Body of pancreas (tissue), 4 donors: ENCODE measurements at regions not wholly inside any gene's neighbourhood (a gene's known extent, or its start where the extent isn't known, plus 50 kb on each side); places are given as distances from the start of the nearest gene placed in this dataset.

Experiments
- CTCF ChIP-seq, 7 experiments: fragments of 450-650 bp in 4 of 7; fragments of 200-600 bp in 3 of 7; sonication (generic) in 3 of 7; IDR thresholded peaks; one replicate each; pipeline ENCODE4 v1.5.1; 2016 to 2019; ENCODE audit warnings: antibody characterized with exemption in 7 of 7
- POLR2A ChIP-seq, 3 donors: fragments of 450-650 bp; IDR thresholded peaks; one replicate each; pipeline ENCODE4 v1.6.1; 2016; ENCODE audit warnings: antibody characterized with exemption in 3 of 3, mild to moderate bottlenecking in 2 of 3

GRCh38 chr7:152966189-152966588, 206.6 kb downstream of the ACTR3B start:
- TF ChIP-seq CTCF (IDR thresholded peaks at IDR 0.05) (no peak), POLR2A (IDR thresholded peaks at IDR 0.05) (no peak)
